GM13977 (cell line): ENCODE measurements at regions not wholly inside any gene's neighbourhood (a gene's known extent, or its start where the extent isn't known, plus 50 kb on each side); places are given as distances from the start of the nearest gene placed in this dataset.

Source experiments
- DNase-seq: peaks from one replicate; pipeline ENCODE4 v3.0.0; 2012; ENCODE audit warnings: low spot score
- CTCF ChIP-seq: IDR thresholded peaks from 2 replicates; pipeline ENCODE4 v1.5.1; 2012; ENCODE audit warnings: mild to moderate bottlenecking, control low read depth; ENCODE audit not compliant: insufficient read depth; ENCODE audit errors: extremely low read depth, missing control alignments
- in situ Hi-C: fragments of 300-500 bp; cut with MboI; formaldehyde crosslinking; loops from one replicate; pipeline ENCODE4 v1.12.0; 2022; ENCODE audit warnings: low sequenced_read_pairs, low pct_unique_long_range_greater_than_20kb, mixed read lengths, inconsistent platforms; ENCODE audit not compliant: unreplicated experiment

GRCh38 chr6:4692664-4693063, 83.5 kb upstream of the CDYL start:
- DNase-seq = no peak
- no peak for TF ChIP-seq CTCF
- in situ Hi-C loops = no loop called here

GRCh38 chr6:4687989-4688947, 87.9 kb upstream of the CDYL start:
- TF ChIP-seq CTCF = no peak
- no peak for DNase-seq
- in situ Hi-C loops = no loop called here

- in situ Hi-C loops = no loop called here
- DNase-seq = no peak
- TF ChIP-seq CTCF = no peak
Observed at GRCh38 chr6:4687656-4687988, 88.6 kb upstream of the CDYL start.

GRCh38 chr6:4682431-4683097, 93.6 kb upstream of the CDYL start:
- no peak for DNase-seq
- in situ Hi-C loops = no loop called here
- no peak for TF ChIP-seq CTCF

GRCh38 chr6:4678506-4679300, 97.5 kb upstream of the CDYL start:
- in situ Hi-C loops = no loop called here
- no peak for DNase-seq
- TF ChIP-seq CTCF = no peak

GRCh38 chr6:4677751-4678065, 98.5 kb upstream of the CDYL start:
- no peak for TF ChIP-seq CTCF
- in situ Hi-C loops = no loop called here
- no peak for DNase-seq
